ENCODE measurements at regions not wholly inside any gene's neighbourhood (a gene's known extent, or its start where the extent isn't known, plus 50 kb on each side); places are given as distances from the start of the nearest gene placed in this dataset.

DNA sequence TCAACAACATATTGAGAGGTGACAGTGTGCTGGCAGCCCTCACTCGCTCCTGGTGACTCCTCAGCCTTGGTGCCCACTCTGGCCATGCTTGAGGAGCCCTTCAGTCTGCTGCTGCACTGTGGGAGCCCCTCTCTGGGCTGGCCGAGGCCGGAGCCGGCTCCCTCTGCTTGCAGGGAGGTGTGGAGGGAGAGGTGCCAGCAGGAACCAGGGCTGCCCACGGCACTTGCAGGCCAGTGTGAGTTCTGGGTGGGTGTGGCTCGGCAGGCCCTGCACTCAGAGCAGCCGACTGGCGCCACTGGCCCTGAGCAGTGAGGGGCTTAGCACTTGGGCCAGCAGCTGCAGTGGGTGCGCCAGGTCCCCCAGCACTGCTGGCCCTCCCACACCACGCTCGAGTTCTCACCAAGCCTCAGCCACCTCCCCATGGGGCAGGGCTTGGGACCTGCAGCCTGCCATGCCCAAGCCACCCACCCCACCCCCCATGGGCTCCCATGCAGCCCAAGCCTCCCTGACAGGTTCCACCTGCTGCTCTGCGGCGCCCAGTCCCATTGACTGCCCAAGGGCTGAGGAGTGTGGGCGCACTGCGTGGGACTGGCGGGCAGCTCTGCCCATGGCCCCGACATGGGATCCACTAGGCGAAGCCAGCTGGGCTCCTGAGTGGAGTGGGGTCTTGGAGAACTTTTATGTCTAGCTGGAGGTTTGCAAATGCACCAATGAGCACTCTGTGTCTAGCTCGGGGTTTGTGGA is 377.1 kb upstream of the ANKRD30A start:
- TF ChIP-seq POLR2A (IDR thresholded peaks at IDR 0.05; ENCODE audit: low read depth, low read length) (no peak), FOS (IDR thresholded peaks at IDR 0.05; ENCODE audit: low read depth, low read length) (no peak), CEBPB (IDR thresholded peaks at IDR 0.05; ENCODE audit: low read depth, low read length) (no peak), MAFK (IDR thresholded peaks at IDR 0.05; ENCODE audit: low read depth, low read length) (no peak), RAD21 (IDR thresholded peaks at IDR 0.05; ENCODE audit: low read length) (no peak), BHLHE40 (IDR thresholded peaks at IDR 0.05; ENCODE audit: low read depth, low read length) (no peak), NFE2L2 (IDR thresholded peaks at IDR 0.05; ENCODE audit: low read depth, low read length) (no peak), SMC3 (IDR thresholded peaks at IDR 0.05; ENCODE audit: low read depth, low read length) (no peak), MXI1 (IDR thresholded peaks at IDR 0.05; ENCODE audit: borderline replicate concordance, low read depth, low read length) (no peak), RCOR1 (IDR thresholded peaks at IDR 0.05; ENCODE audit: insufficient replicate concordance, low read length) (no peak)
- TF ChIP-seq, protein P1, sequence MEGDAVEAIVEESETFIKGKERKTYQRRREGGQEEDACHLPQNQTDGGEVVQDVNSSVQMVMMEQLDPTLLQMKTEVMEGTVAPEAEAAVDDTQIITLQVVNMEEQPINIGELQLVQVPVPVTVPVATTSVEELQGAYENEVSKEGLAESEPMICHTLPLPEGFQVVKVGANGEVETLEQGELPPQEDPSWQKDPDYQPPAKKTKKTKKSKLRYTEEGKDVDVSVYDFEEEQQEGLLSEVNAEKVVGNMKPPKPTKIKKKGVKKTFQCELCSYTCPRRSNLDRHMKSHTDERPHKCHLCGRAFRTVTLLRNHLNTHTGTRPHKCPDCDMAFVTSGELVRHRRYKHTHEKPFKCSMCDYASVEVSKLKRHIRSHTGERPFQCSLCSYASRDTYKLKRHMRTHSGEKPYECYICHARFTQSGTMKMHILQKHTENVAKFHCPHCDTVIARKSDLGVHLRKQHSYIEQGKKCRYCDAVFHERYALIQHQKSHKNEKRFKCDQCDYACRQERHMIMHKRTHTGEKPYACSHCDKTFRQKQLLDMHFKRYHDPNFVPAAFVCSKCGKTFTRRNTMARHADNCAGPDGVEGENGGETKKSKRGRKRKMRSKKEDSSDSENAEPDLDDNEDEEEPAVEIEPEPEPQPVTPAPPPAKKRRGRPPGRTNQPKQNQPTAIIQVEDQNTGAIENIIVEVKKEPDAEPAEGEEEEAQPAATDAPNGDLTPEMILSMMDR (conservative IDR thresholded peaks at IDR 0.05; ENCODE audit: low read depth, low read length) = no peak
- TF ChIP-seq, protein P2, sequence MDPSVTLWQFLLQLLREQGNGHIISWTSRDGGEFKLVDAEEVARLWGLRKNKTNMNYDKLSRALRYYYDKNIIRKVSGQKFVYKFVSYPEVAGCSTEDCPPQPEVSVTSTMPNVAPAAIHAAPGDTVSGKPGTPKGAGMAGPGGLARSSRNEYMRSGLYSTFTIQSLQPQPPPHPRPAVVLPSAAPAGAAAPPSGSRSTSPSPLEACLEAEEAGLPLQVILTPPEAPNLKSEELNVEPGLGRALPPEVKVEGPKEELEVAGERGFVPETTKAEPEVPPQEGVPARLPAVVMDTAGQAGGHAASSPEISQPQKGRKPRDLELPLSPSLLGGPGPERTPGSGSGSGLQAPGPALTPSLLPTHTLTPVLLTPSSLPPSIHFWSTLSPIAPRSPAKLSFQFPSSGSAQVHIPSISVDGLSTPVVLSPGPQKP (IDR thresholded peaks at IDR 0.05; ENCODE audit: borderline replicate concordance, low read depth, low read length) = no peak

Data from IMR-90 (cell line).